Dermis blood vessel endothelial cell (primary cell): ENCODE measurements at regions not wholly inside any gene's neighbourhood (a gene's known extent, or its start where the extent isn't known, plus 50 kb on each side); places are given as distances from the start of the nearest gene placed in this dataset.
"Not testable (repeated sequence)": the region's sequence is repeated elsewhere in the genome, so short reads cannot be mapped to it uniquely, and the experiment has no call there.

Experiments used
- DNase-seq: peaks from one replicate; pipeline ENCODE4 v3.0.0; 2010

- DNase-seq: no peak
Observed at GRCh38 chr2:8587251-8587791, 94.5 kb upstream of the ID2 start.

GRCh38 chr2:8587920-8588830 is 93.7 kb upstream of the ID2 start:
- no peak for DNase-seq

- DNase-seq: no peak
Observed at GRCh38 chr2:8588831-8589191, 93.0 kb upstream of the ID2 start.

- no peak for DNase-seq
Observed at GRCh38 chr2:8589721-8590120, 92.1 kb upstream of the ID2 start.

- DNase-seq: no peak
Observed at GRCh38 chr2:8590938-8591337, 90.9 kb upstream of the ID2 start.

GRCh38 chr2:8592736-8593135 is 89.1 kb upstream of the ID2 start:
- no peak for DNase-seq

GRCh38 chr2:8593243-8593642 is 88.6 kb upstream of the ID2 start:
- DNase-seq: no peak

- no peak for DNase-seq
Observed at GRCh38 chr2:8594731-8595427, 87.0 kb upstream of the ID2 start.

- no peak for DNase-seq
Observed at GRCh38 chr2:8595428-8595805, 86.4 kb upstream of the ID2 start.

GRCh38 chr2:8595811-8596600 is 85.8 kb upstream of the ID2 start:
- DNase-seq: no peak

- DNase-seq: no peak
Observed at GRCh38 chr2:8597094-8597493, 84.8 kb upstream of the ID2 start.

GRCh38 chr2:8597559-8598225 is 84.2 kb upstream of the ID2 start:
- DNase-seq: no peak

GRCh38 chr2:8598295-8599165 is 83.3 kb upstream of the ID2 start:
- DNase-seq: no peak

- DNase-seq: no peak
Observed at GRCh38 chr2:8599421-8600242, 82.2 kb upstream of the ID2 start.

GRCh38 chr2:8600456-8600855 is 81.4 kb upstream of the ID2 start:
- no peak for DNase-seq

GRCh38 chr2:8602809-8603208 is 79.0 kb upstream of the ID2 start:
- DNase-seq: no peak

GRCh38 chr2:8603356-8603755 is 78.5 kb upstream of the ID2 start:
- not testable (repeated sequence) for DNase-seq

GRCh38 chr2:8604262-8604661 is 77.6 kb upstream of the ID2 start:
- no peak for DNase-seq

- DNase-seq: no peak
Observed at GRCh38 chr2:8605351-8606065, 76.3 kb upstream of the ID2 start.

- no peak for DNase-seq
Observed at GRCh38 chr2:8606226-8606625, 75.6 kb upstream of the ID2 start.
